ES-I3 (cell line): ENCODE measurements at regions not wholly inside any gene's neighbourhood (a gene's known extent, or its start where the extent isn't known, plus 50 kb on each side); places are given as distances from the start of the nearest gene placed in this dataset.

Experiments
- H3K36me3 ChIP-seq: 2 replicates; pipeline ENCODE4 v1.6.1; 2013; ENCODE audit warnings: mild to moderate bottlenecking, low read length, control low read depth, moderate library complexity; ENCODE audit not compliant: insufficient read depth
- H3K4me1 ChIP-seq: 2 replicates; pipeline ENCODE4 v1.6.1; 2013; ENCODE audit warnings: mild to moderate bottlenecking, control low read depth, low read length; ENCODE audit not compliant: insufficient read depth
- H3K9ac ChIP-seq: 2 replicates; pipeline ENCODE4 v1.6.1; 2013; ENCODE audit warnings: low read depth, mild to moderate bottlenecking, low read length, moderate library complexity
- H3K9me3 ChIP-seq: 2 replicates; pipeline ENCODE4 v1.6.1; 2013; ENCODE audit warnings: mild to moderate bottlenecking, low read length, moderate library complexity; ENCODE audit not compliant: control insufficient read depth, insufficient read depth

DNA sequence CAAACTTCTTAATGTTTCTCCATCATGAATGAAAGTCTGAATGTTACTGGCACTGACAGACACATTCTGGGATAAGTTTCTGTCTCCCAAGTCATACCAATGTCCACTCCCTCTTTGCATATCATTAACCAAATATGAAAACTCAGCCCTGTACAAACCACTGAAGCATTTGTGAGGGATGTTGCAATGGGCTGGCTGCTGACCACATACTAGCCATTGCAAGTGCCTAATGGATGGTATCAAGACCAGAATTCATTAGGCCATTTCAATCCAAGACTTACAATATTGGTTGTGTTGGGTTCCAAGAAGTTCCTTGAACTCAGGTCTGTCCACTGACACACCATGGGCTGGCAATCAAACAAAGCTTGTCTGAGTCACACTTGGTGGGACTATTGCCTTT lies 73.8 kb downstream of the CBLN2 start:
- no peaks in the 10 kb centered on the region for H3K9me3 ChIP-seq
- no peak overlapping the region for H3K9ac ChIP-seq
- no peaks in the 10 kb centered on the region for H3K4me1 ChIP-seq
- H3K36me3 ChIP-seq: no peaks in the 10 kb centered on the region

DNA sequence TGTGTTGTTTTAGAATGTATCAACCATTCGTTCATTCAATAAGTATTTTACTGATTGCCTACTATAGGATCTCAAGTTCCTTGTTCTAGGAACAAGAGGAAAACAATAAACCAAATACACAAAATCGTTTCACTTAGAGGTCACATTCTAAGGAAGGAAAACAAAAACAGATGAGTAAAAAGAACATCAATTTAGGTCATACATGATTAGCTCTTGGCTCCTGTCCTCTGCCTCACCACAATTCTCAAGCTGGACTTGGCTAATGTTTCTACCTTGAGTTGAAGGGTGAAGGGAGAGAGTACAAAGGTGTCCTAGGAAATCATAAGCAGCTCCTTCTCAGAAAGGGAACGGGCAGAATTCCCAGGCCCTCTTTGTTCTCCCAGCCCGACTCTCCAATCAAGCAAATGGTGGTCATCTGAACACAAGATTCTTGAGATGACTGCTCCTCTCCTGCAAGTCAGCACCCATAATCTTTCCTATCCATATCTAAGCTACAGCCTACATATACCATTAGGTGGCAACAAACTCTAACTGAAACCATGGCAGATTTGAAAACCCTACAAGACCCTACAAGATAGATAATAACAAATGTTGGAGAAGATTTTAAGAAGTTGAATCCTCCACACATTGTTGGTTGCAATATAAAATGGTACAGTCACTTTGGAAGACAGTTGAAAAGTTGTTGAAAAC lies 76.0 kb downstream of the CBLN2 start:
- Histone ChIP-seq H3K9ac (no peak overlapping the region), H3K9me3 (no peaks in the 10 kb centered on the region), H3K4me1 (no peaks in the 10 kb centered on the region), H3K36me3 (no peaks in the 10 kb centered on the region)

DNA sequence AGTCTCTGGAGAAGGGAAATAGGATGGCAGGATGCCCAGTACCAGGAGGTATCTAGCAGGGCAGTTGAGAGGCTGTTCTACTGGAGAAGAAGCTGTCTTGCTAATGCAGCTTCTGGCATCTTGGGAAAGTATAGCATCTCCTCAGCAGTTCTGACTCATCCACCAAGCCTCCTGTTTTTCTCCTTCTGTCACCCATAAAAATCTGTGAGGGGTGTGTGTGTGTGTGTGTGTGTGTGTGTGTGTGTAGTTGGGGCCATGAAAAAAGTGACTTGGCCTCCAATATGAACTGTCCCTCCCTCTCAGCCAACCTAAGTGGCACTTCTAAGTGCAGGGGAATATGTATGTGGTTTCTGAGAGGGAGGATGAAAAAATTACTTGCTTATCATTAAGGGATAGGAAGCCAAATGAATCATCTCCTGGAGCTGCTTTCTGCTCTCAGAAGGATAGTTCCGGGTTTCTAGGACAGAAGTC lies 83.9 kb downstream of the CBLN2 start:
- H3K9ac ChIP-seq: no peak overlapping the region
- no peaks in the 10 kb centered on the region for H3K9me3 ChIP-seq
- no peaks in the 10 kb centered on the region for H3K4me1 ChIP-seq
- no peaks in the 10 kb centered on the region for H3K36me3 ChIP-seq

DNA sequence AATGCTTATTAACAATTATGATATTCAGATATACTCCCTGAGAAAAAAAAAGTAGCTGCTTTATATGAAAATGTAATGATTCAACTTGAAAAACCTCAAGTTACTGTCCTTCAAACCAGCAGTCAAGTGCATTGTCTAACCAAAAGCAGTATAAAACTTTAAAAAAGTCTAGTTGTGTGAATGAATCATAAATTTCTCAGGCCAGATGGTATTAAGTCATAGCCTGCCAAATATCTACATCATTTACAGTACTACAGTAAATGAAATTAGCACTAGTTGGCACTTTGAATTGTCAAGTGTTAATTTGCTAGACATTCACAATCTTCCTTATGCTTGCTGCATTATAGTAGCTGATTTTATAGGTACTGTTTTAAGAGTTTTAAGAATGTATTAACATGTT lies 85.9 kb downstream of the CBLN2 start:
- Histone ChIP-seq H3K4me1 (no peaks in the 10 kb centered on the region), H3K9me3 (peaks cover 3% of the 10 kb centered on the region; the same call in 1 of the 2 replicates), H3K9ac (no peak overlapping the region), H3K36me3 (no peaks in the 10 kb centered on the region)

DNA sequence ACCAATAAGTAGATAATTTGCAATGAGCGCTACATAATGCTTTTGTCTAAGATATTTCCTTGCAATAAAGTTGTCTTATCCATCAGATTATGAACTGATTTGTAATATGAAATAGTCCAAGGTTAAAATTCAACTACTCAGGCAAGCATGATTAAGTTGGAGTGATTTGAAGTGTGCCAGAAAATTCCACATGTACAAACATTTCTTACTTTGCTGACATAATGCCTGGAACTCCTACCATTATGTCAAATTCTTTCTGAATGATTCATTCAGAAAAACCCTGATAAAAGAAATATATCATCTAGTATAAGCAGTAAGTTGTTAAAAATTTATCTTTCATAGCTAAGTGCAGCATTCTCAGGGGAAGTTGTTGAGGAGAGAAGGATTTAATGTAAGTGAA lies 87.3 kb downstream of the CBLN2 start:
- Histone ChIP-seq H3K9ac (no peak overlapping the region), H3K9me3 (peaks cover 3% of the 10 kb centered on the region; the same call in 1 of the 2 replicates), H3K4me1 (no peaks in the 10 kb centered on the region), H3K36me3 (no peaks in the 10 kb centered on the region)

DNA sequence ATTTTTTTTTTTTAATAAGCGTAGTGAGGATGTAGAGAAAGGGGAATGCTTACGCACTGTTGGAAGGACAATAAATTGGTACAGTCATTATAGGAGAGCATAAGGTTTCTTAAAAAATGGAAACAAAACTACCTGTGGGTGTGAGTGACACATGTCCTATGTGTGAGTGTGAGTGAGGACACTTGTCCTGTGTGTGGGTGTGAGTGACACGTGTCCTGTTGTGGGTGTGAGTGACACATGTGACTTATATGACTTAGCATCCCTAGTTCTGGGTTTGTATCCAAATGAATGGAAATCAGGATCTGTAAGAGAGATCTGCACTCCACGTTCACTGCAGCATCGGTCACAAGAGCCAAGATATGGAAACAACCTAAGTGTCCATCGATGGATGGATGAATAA lies 91.8 kb downstream of the CBLN2 start:
- Histone ChIP-seq H3K9me3 (peaks cover 3% of the 10 kb centered on the region; the same call in 1 of the 2 replicates), H3K4me1 (no peaks in the 10 kb centered on the region), H3K9ac (no peak overlapping the region), H3K36me3 (no peaks in the 10 kb centered on the region)

DNA sequence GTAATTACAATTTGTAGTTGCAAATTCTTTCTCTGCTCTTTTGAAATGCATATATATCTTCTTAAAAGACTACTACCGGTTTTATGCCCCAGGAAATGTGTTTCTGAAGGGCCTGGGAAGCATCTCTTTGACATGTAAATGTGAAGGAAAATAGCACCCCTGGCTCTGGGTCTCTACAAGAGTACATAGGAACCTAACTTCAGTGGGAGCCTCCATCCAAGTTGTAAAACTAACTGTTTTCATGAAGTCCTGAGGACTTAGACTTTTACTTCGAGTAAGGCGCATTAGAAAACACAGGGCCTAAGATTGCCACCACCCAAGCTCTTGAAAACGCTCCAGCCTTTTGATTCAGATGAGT lies 99.4 kb downstream of the CBLN2 start:
- Histone ChIP-seq H3K9ac (no peak overlapping the region), H3K4me1 (0 out of 2 replicates have a peak, but pooled peaks cover 4% of the 10 kb centered on the region), H3K36me3 (no peaks in the 10 kb centered on the region), H3K9me3 (no peaks in the 10 kb centered on the region)

DNA sequence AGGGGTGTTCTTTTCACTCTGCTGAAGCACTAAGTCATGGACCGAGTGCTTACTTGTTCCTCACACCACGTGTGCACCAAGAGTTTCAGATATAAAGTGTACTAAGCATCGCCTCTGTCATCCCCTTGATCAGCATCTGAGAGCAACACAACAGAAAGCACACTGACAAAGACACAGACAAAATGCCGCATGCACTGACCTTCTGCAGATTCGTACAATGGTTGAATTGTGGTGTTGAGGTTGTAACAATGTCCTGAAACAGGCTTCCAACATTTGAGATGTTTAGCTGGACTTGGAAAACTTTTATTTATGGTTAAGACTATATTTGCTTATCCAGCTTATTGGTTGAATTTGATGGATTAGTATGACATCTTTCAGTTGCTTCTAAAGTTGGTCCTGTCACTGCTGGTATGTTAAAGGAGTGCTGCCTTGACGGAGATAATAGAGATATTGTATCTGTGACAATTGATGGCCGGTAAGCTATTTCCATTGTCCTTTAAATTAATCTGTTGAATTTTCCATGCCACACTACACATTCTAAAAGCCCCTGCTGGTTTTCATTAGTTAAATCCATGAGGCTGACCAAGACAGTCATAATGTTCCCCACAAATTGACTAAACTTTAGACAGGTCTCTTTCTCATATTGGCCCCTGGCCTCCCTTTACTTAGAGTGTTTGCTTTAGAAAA lies 99.9 kb downstream of the CBLN2 start:
- H3K9ac ChIP-seq: no peak overlapping the region
- 0 out of 2 replicates have a peak, but pooled peaks cover 4% of the 10 kb centered on the region for H3K4me1 ChIP-seq
- H3K9me3 ChIP-seq: no peaks in the 10 kb centered on the region
- H3K36me3 ChIP-seq: no peaks in the 10 kb centered on the region

DNA sequence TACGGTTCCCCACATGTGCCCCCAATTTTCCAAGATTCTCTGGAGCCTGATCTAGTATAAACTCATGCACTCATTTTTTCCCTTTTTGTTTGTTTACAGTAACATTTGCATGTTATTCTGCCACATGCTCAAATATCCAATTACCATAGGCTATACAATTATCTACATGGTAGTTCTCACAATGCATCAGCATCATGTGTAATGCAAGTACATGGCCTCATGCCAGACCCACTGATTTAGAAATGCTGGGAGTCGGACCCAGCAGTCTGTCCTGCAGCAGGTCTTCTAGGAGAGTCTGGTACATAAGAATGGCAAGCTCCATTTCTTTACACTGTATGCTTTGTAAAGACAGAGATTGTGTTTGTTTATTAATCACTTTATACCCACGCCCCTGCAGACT lies 107.7 kb downstream of the CBLN2 start:
- H3K9ac ChIP-seq: no peak overlapping the region
- no peaks in the 10 kb centered on the region for H3K36me3 ChIP-seq
- H3K9me3 ChIP-seq: no peaks in the 10 kb centered on the region
- no peaks in the 10 kb centered on the region for H3K4me1 ChIP-seq

DNA sequence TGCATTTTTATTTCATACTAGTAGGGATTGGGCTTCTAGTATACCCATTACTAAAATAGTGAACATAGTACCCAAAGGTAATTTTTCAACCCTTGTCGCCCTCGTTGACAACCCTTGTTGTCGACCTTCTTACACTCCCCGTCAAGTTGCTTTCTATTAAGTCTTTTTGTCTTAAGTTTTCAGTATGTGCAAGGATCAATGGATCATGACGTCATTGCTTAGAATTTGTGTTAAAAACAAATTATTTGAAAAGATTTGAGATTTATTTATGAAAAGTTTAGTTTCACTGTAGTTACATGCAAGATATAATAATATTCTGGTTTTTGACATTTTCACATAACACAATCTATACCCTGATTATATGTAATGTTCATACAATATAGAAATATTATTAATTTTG lies 110.4 kb downstream of the CBLN2 start:
- no peaks in the 10 kb centered on the region for H3K4me1 ChIP-seq
- H3K9me3 ChIP-seq: no peaks in the 10 kb centered on the region
- H3K9ac ChIP-seq: no peak overlapping the region
- H3K36me3 ChIP-seq: no peaks in the 10 kb centered on the region

DNA sequence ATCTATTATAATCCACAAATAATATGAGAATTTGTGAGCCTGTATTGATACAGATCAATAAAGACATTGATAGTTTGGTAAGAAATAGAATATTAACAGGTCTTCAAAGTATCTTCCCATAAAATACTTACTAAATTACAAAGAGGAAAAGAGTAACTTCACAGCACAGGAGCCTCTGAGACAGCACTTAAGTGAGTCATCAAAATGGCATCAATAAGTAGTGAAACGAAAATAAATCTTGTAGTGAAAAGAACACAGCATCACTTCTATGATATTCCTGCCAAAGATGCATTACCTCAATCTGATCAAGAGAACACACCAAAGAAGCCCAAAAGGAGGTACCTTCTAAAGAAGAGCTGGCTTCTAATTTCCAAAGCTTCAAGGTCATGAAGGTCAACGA lies 116.4 kb downstream of the CBLN2 start:
- no peaks in the 10 kb centered on the region for H3K4me1 ChIP-seq
- no peak overlapping the region for H3K9ac ChIP-seq
- H3K36me3 ChIP-seq: no peaks in the 10 kb centered on the region
- no peaks in the 10 kb centered on the region for H3K9me3 ChIP-seq

DNA sequence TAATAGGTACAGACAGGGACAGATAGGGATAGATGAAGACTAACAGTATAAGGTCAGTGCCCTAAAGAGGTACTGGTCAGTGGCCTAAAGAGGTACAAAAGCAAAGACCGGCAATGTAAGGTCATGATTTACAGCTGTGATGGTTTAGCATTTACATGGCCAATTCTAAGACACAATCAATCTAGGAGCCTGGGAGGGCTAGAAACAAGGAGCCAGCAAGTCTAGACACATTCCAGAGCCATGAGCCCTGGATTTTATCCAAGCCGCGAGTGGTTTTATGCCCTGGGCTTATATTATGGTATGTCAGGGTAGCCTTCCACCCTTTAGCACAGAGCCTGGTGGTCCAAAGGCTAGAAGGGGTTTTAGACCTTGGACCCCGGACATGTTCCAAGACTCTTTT lies 124.2 kb downstream of the CBLN2 start:
- no peaks in the 10 kb centered on the region for H3K9me3 ChIP-seq

DNA sequence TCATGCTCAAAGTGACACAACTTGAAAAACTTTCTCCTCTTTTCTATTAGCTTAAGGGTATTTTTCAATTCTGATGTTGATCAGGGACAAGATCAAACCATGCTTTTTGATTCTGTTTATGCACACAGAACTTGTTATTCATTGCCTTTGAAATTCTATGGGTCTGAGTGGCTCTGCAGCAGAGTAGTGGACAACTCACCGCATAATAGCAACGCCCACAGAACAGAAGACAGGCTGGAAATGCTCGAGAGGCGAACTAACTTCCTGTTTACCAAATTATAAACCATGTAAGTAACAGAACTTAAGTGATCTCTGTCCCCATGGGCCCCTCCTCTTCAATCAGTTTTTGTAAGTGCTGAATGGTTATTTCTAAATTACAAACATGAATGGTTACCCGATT lies 131.2 kb downstream of the CBLN2 start:
- H3K36me3 ChIP-seq: no peaks in the 10 kb centered on the region
- H3K9me3 ChIP-seq: no peaks in the 10 kb centered on the region; the same call in 1 of the 2 replicates
- no peaks in the 10 kb centered on the region for H3K4me1 ChIP-seq
- H3K9ac ChIP-seq: no peak overlapping the region

More for the DNA sequence above, 124.2 kb downstream of the CBLN2 start:
- Histone ChIP-seq H3K36me3 (no peaks in the 10 kb centered on the region), H3K4me1 (no peaks in the 10 kb centered on the region), H3K9ac (no peak overlapping the region)

DNA sequence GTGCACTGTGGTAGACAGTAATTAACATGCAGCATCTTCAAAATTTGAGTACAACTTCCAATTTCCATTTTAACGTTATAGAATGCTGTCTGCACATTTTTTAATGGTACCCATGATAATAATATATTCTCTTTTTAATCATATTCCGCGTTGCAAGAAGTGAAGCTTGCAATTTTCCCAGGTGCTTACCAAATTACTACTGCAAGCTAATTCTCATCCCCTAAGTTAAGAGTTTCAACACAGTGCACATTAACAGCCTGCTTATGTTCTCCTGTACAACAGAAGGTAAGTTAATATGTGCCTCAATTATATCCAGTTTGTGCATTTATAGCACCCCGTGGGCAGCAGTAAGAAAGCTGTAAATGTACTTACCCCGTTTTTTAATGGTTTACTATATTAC lies 132.9 kb downstream of the CBLN2 start:
- Histone ChIP-seq H3K4me1 (no peaks in the 10 kb centered on the region), H3K9me3 (no peaks in the 10 kb centered on the region; the same call in 1 of the 2 replicates)

DNA sequence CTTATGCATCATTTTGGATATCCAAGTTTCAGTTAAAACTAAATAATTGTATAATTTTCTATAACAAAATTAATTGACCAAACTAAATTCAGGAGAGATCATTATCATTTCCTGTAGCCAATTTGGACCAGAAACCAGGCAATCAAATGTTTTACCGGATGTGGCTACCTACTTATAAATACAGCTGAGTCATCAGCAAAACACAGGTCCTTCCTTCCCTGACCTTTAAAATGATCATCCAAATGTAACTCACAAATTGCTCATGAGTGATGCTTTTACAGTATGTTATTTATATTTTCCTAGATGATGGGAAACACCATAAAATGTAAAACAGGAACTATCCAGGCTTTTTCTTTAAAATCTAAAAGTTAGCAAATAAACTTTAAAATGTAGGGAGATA lies 133.7 kb downstream of the CBLN2 start:
- Histone ChIP-seq H3K9ac (no peak overlapping the region), H3K36me3 (no peaks in the 10 kb centered on the region), H3K9me3 (no peaks in the 10 kb centered on the region; the same call in 1 of the 2 replicates), H3K4me1 (no peaks in the 10 kb centered on the region)

More for the DNA sequence above, 132.9 kb downstream of the CBLN2 start:
- no peak overlapping the region for H3K9ac ChIP-seq
- H3K36me3 ChIP-seq: no peaks in the 10 kb centered on the region
